Astrocyte of the spinal cord (primary cell): ENCODE measurements at regions not wholly inside any gene's neighbourhood (a gene's known extent, or its start where the extent isn't known, plus 50 kb on each side); places are given as distances from the start of the nearest gene placed in this dataset.

ENCODE experiments used
- DNase-seq: peaks from one replicate; pipeline ENCODE4 v3.0.0; 2011; ENCODE audit warnings: low read depth, low spot score
- H3K4me3 ChIP-seq: 2 replicates; pipeline ENCODE4 v1.5.1; 2011; ENCODE audit warnings: low read depth, mild to moderate bottlenecking, low read length, moderate library complexity
- CTCF ChIP-seq: IDR thresholded peaks from 2 replicates; pipeline ENCODE4 v1.5.1; 2012; ENCODE audit warnings: low read depth, mild to moderate bottlenecking, low read length, inconsistent platforms
- in situ Hi-C: cut with HindIII; loops from 2 replicates; pipeline ENCODE4 v1.10.0; 2017; ENCODE audit warnings: low sequenced_read_pairs

- no peak overlapping the region for H3K4me3 ChIP-seq
- no peak for DNase-seq
- no peak for TF ChIP-seq CTCF
- in situ Hi-C loops, result no loop called here
Measured at GRCh38 chr12:67475725-67476124, 172.8 kb upstream of the DYRK2 start.

- in situ Hi-C loops, result no loop called here
- no peak for DNase-seq
Measured at GRCh38 chr12:67477681-67478265, 170.8 kb upstream of the DYRK2 start.

GRCh38 chr12:67482751-67483661 is 165.5 kb upstream of the DYRK2 start:
- in situ Hi-C loops, result no loop called here
- DNase-seq, result peak; percentile 64
- no peak for TF ChIP-seq CTCF
- no peak overlapping the region for H3K4me3 ChIP-seq

More at GRCh38 chr12:67477681-67478265, 170.8 kb upstream of the DYRK2 start:
- H3K4me3 ChIP-seq, result no peak overlapping the region
- TF ChIP-seq CTCF, result no peak

- in situ Hi-C loops, result no loop called here
- no peak for DNase-seq
- TF ChIP-seq CTCF, result no peak
- no peak overlapping the region for H3K4me3 ChIP-seq
Measured at GRCh38 chr12:67483871-67484554, 164.5 kb upstream of the DYRK2 start.

- in situ Hi-C loops, result no loop called here
- no peak for DNase-seq
Measured at GRCh38 chr12:67484791-67485480, 163.6 kb upstream of the DYRK2 start.

More at GRCh38 chr12:67484791-67485480, 163.6 kb upstream of the DYRK2 start:
- TF ChIP-seq CTCF, result no peak
- H3K4me3 ChIP-seq, result no peak overlapping the region
